Stimulated activated memory B cell treated with anti-CD40 and anti-IgM and Interleukin-4, amounts not matched to agents 10 μg/mL and 1 μg/mL and 100 μg/mL, for 72 hours (primary cell): ENCODE measurements at regions not wholly inside any gene's neighbourhood (a gene's known extent, or its start where the extent isn't known, plus 50 kb on each side); places are given as distances from the start of the nearest gene placed in this dataset.
"Not testable (repeated sequence)": the region's sequence is repeated elsewhere in the genome, so short reads cannot be mapped to it uniquely, and the experiment has no call there.

Source experiments
- ATAC-seq: fragments of 150-1000 bp; cut with Tn5 transposase; 2 replicates; pipeline ENCODE4 v1.10.0; 2021
- H3K27ac Mint-ChIP-seq: one replicate; pipeline ENCODE4 v1.8.0; 2022; ENCODE audit warnings: mild to moderate bottlenecking, mixed read lengths
- H3K27me3 Mint-ChIP-seq: one replicate; pipeline ENCODE4 v1.8.0; 2022; ENCODE audit warnings: mixed read lengths
- H3K36me3 Mint-ChIP-seq: one replicate; pipeline ENCODE4 v1.8.0; 2022; ENCODE audit warnings: mixed read lengths
- H3K4me1 Mint-ChIP-seq: one replicate; pipeline ENCODE4 v1.8.0; 2022; ENCODE audit warnings: mixed read lengths
- H3K4me3 Mint-ChIP-seq: one replicate; pipeline ENCODE4 v1.8.0; 2022; ENCODE audit warnings: mild to moderate bottlenecking, moderate library complexity, mixed read lengths
- H3K9me3 Mint-ChIP-seq: one replicate; pipeline ENCODE4 v1.8.0; 2022; ENCODE audit warnings: mixed read lengths

- H3K27me3 Mint-ChIP-seq = no peaks in the 10 kb centered on the region
- H3K4me3 Mint-ChIP-seq = no peak overlapping the region
- no peak for ATAC-seq
- no peak overlapping the region for H3K27ac Mint-ChIP-seq
- no peaks in the 10 kb centered on the region for H3K36me3 Mint-ChIP-seq
- H3K9me3 Mint-ChIP-seq = peaks cover 3% of the 10 kb centered on the region
- no peaks in the 10 kb centered on the region for H3K4me1 Mint-ChIP-seq
Observed at GRCh38 chr7:19560111-19560883, 148.5 kb downstream of the POLR1F start.

GRCh38 chr7:19558527-19558926 lies 150.3 kb downstream of the POLR1F start:
- no peaks in the 10 kb centered on the region for H3K4me1 Mint-ChIP-seq
- H3K36me3 Mint-ChIP-seq = no peaks in the 10 kb centered on the region
- peaks cover 3% of the 10 kb centered on the region for H3K9me3 Mint-ChIP-seq
- H3K27ac Mint-ChIP-seq = no peak overlapping the region
- H3K27me3 Mint-ChIP-seq = no peaks in the 10 kb centered on the region
- H3K4me3 Mint-ChIP-seq = no peak overlapping the region
- no peak for ATAC-seq

GRCh38 chr7:19557726-19558465 lies 150.9 kb downstream of the POLR1F start:
- ATAC-seq = no peak
- Mint-ChIP-seq H3K4me1 (no peaks in the 10 kb centered on the region), H3K27ac (no peak overlapping the region), H3K4me3 (no peak overlapping the region), H3K36me3 (no peaks in the 10 kb centered on the region), H3K9me3 (peaks cover 3% of the 10 kb centered on the region), H3K27me3 (no peaks in the 10 kb centered on the region)

GRCh38 chr7:19554581-19554980 lies 154.3 kb downstream of the POLR1F start:
- Mint-ChIP-seq H3K4me1 (no peaks in the 10 kb centered on the region), H3K9me3 (no peaks in the 10 kb centered on the region), H3K4me3 (no peak overlapping the region), H3K27ac (no peak overlapping the region), H3K36me3 (no peaks in the 10 kb centered on the region), H3K27me3 (no peaks in the 10 kb centered on the region)
- ATAC-seq = no peak

GRCh38 chr7:19552576-19552975 lies 156.3 kb downstream of the POLR1F start:
- ATAC-seq = no peak
- H3K9me3 Mint-ChIP-seq = no peaks in the 10 kb centered on the region
- no peak overlapping the region for H3K27ac Mint-ChIP-seq
- no peak overlapping the region for H3K4me3 Mint-ChIP-seq
- no peaks in the 10 kb centered on the region for H3K4me1 Mint-ChIP-seq
- H3K36me3 Mint-ChIP-seq = no peaks in the 10 kb centered on the region
- H3K27me3 Mint-ChIP-seq = no peaks in the 10 kb centered on the region

GRCh38 chr7:19549246-19549645 lies 159.6 kb downstream of the POLR1F start:
- not testable (repeated sequence) for H3K27ac Mint-ChIP-seq, H3K36me3 Mint-ChIP-seq, H3K27me3 Mint-ChIP-seq, ATAC-seq, H3K9me3 Mint-ChIP-seq, H3K4me3 Mint-ChIP-seq, H3K4me1 Mint-ChIP-seq

GRCh38 chr7:19537942-19538401 lies 170.9 kb downstream of the POLR1F start:
- Mint-ChIP-seq H3K27ac (no peak overlapping the region), H3K4me1 (no peaks in the 10 kb centered on the region), H3K4me3 (no peak overlapping the region), H3K36me3 (no peaks in the 10 kb centered on the region), H3K9me3 (peaks cover 3% of the 10 kb centered on the region), H3K27me3 (no peaks in the 10 kb centered on the region)
- no peak for ATAC-seq

GRCh38 chr7:19533266-19533665 lies 175.6 kb downstream of the POLR1F start:
- Mint-ChIP-seq H3K27me3 (no peaks in the 10 kb centered on the region), H3K4me1 (no peaks in the 10 kb centered on the region), H3K27ac (no peak overlapping the region), H3K9me3 (peaks cover 3% of the 10 kb centered on the region), H3K4me3 (no peak overlapping the region), H3K36me3 (no peaks in the 10 kb centered on the region)
- ATAC-seq = no peak

GRCh38 chr7:19530852-19531251 lies 178.0 kb downstream of the POLR1F start:
- Mint-ChIP-seq H3K27me3 (no peaks in the 10 kb centered on the region), H3K4me1 (no peaks in the 10 kb centered on the region), H3K36me3 (no peaks in the 10 kb centered on the region), H3K9me3 (peaks cover 3% of the 10 kb centered on the region), H3K4me3 (no peak overlapping the region), H3K27ac (no peak overlapping the region)
- no peak for ATAC-seq

GRCh38 chr7:19530261-19530660 lies 178.6 kb downstream of the POLR1F start:
- no peaks in the 10 kb centered on the region for H3K36me3 Mint-ChIP-seq
- peaks cover 3% of the 10 kb centered on the region for H3K9me3 Mint-ChIP-seq
- no peak for ATAC-seq
- H3K4me3 Mint-ChIP-seq = no peak overlapping the region
- H3K4me1 Mint-ChIP-seq = no peaks in the 10 kb centered on the region
- no peak overlapping the region for H3K27ac Mint-ChIP-seq
- H3K27me3 Mint-ChIP-seq = no peaks in the 10 kb centered on the region

GRCh38 chr7:19526639-19527038 lies 182.2 kb downstream of the POLR1F start:
- no peak for ATAC-seq
- H3K4me1 Mint-ChIP-seq = no peaks in the 10 kb centered on the region
- no peaks in the 10 kb centered on the region for H3K9me3 Mint-ChIP-seq
- H3K4me3 Mint-ChIP-seq = no peak overlapping the region
- no peaks in the 10 kb centered on the region for H3K36me3 Mint-ChIP-seq
- no peaks in the 10 kb centered on the region for H3K27me3 Mint-ChIP-seq
- H3K27ac Mint-ChIP-seq = no peak overlapping the region

- Mint-ChIP-seq H3K9me3 (peaks cover 3% of the 10 kb centered on the region), H3K27me3 (no peaks in the 10 kb centered on the region), H3K4me1 (no peaks in the 10 kb centered on the region), H3K36me3 (no peaks in the 10 kb centered on the region), H3K4me3 (no peak overlapping the region), H3K27ac (no peak overlapping the region)
- ATAC-seq = no peak
Observed at GRCh38 chr7:19522486-19522885, 186.4 kb downstream of the POLR1F start.

- Mint-ChIP-seq H3K4me1 (no peaks in the 10 kb centered on the region), H3K4me3 (no peak overlapping the region), H3K36me3 (no peaks in the 10 kb centered on the region), H3K27me3 (no peaks in the 10 kb centered on the region), H3K27ac (no peak overlapping the region), H3K9me3 (peaks cover 7% of the 10 kb centered on the region)
- no peak for ATAC-seq
Observed at GRCh38 chr7:19520392-19520791, 188.4 kb downstream of the POLR1F start.

GRCh38 chr7:19519443-19520021 lies 189.3 kb downstream of the POLR1F start:
- Mint-ChIP-seq H3K9me3 (peaks cover 7% of the 10 kb centered on the region), H3K27ac (no peak overlapping the region), H3K36me3 (no peaks in the 10 kb centered on the region), H3K27me3 (no peaks in the 10 kb centered on the region), H3K4me1 (no peaks in the 10 kb centered on the region), H3K4me3 (no peak overlapping the region)
- ATAC-seq = no peak

GRCh38 chr7:19517546-19517945 lies 191.3 kb downstream of the POLR1F start:
- not testable (repeated sequence) for ATAC-seq, H3K9me3 Mint-ChIP-seq, H3K4me1 Mint-ChIP-seq, H3K36me3 Mint-ChIP-seq, H3K4me3 Mint-ChIP-seq, H3K27me3 Mint-ChIP-seq, H3K27ac Mint-ChIP-seq

- no peak for ATAC-seq
- no peaks in the 10 kb centered on the region for H3K4me1 Mint-ChIP-seq
- no peak overlapping the region for H3K27ac Mint-ChIP-seq
- H3K4me3 Mint-ChIP-seq = no peak overlapping the region
- no peaks in the 10 kb centered on the region for H3K9me3 Mint-ChIP-seq
- H3K27me3 Mint-ChIP-seq = no peaks in the 10 kb centered on the region
- H3K36me3 Mint-ChIP-seq = no peaks in the 10 kb centered on the region
Observed at GRCh38 chr7:19508821-19509220, 200.0 kb downstream of the POLR1F start.
